B cell (primary cell): ENCODE measurements at regions not wholly inside any gene's neighbourhood (a gene's known extent, or its start where the extent isn't known, plus 50 kb on each side); places are given as distances from the start of the nearest gene placed in this dataset.

Experiments
- EZH2 ChIP-seq: IDR thresholded peaks from 2 replicates; pipeline ENCODE4 v1.6.1; 2012; ENCODE audit warnings: borderline replicate concordance, low read depth, mild to moderate bottlenecking, moderate library complexity, low read length; ENCODE audit not compliant: insufficient read depth, poor library complexity, severe bottlenecking
- TF ChIP-seq, protein P1 (sequence below): fragments of 200-600 bp; IDR thresholded peaks from one replicate; pipeline ENCODE4 v1.8.0; 2022; ENCODE audit warnings: antibody characterized with exemption, mild to moderate bottlenecking

DNA sequence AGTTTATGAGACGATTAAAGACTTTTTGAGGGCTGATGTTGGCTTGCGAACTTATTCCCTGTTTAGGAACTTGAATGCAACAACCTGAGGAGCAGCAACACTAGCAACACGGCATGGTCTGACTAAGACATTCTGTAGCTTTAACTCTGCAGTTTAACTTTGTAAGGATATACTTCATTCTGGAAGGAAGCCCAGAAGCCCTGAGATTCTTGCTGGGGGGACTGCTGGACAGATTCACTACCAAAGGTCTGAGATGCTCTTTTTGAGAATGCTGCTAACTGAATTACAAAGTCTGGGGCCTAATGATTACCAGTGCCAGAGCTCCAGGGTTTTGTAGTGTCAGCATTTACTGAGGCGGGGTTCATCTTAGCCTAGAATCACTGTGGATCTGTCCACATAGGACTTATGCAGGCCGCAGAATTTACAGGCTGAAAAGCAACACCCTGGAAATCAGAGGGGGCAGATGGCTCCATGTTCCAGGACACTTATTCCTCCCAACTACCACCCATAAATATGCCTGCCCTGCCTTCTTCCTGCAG lies 537.1 kb upstream of the CDH18 start:
- TF ChIP-seq, protein P1, sequence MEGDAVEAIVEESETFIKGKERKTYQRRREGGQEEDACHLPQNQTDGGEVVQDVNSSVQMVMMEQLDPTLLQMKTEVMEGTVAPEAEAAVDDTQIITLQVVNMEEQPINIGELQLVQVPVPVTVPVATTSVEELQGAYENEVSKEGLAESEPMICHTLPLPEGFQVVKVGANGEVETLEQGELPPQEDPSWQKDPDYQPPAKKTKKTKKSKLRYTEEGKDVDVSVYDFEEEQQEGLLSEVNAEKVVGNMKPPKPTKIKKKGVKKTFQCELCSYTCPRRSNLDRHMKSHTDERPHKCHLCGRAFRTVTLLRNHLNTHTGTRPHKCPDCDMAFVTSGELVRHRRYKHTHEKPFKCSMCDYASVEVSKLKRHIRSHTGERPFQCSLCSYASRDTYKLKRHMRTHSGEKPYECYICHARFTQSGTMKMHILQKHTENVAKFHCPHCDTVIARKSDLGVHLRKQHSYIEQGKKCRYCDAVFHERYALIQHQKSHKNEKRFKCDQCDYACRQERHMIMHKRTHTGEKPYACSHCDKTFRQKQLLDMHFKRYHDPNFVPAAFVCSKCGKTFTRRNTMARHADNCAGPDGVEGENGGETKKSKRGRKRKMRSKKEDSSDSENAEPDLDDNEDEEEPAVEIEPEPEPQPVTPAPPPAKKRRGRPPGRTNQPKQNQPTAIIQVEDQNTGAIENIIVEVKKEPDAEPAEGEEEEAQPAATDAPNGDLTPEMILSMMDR = no peak
- TF ChIP-seq EZH2 = no peak
